Psoas muscle (tissue), 7 donors: ENCODE measurements at regions not wholly inside any gene's neighbourhood (a gene's known extent, or its start where the extent isn't known, plus 50 kb on each side); places are given as distances from the start of the nearest gene placed in this dataset.

Experiments used
- ATAC-seq, 4 donors: fragments of 200-7000 bp; cut with Tn5 transposase; one replicate each; pipeline ENCODE4 v1.9.1; 2020; ENCODE audit warnings: moderate library complexity in 3 of 4, mild to moderate bottlenecking in 2 of 4
- DNase-seq, 2 donors: peaks; one replicate each; pipeline ENCODE4 v3.0.0-alpha.2; 2020
- H3K27ac ChIP-seq: fragments of 200-600 bp; one replicate; pipeline ENCODE4 v1.8.0; 2022
- H3K27me3 ChIP-seq, 3 donors: fragments of 200-600 bp in 1 of 3; one replicate each; pipeline versions ENCODE4 v1.6.1 to v1.8.0; 2013 to 2022; ENCODE audit warnings: low read length in 2 of 3, mild to moderate bottlenecking in 2 of 3, moderate library complexity in 1 of 3; ENCODE audit not compliant: insufficient read depth in 3 of 3
- H3K36me3 ChIP-seq, 2 donors: fragments of 200-600 bp in 1 of 2; one replicate each; pipeline versions ENCODE4 v1.6.1 to v1.8.0; 2013 to 2022; ENCODE audit warnings: low read depth in 1 of 2, mild to moderate bottlenecking in 1 of 2, moderate library complexity in 1 of 2; ENCODE audit not compliant: insufficient read depth in 1 of 2
- H3K4me1 ChIP-seq: fragments of 200-600 bp; one replicate; pipeline ENCODE4 v1.8.0; 2022
- H3K4me3 ChIP-seq: fragments of 200-600 bp; one replicate; pipeline ENCODE4 v1.8.0; 2022; ENCODE audit warnings: mild to moderate bottlenecking
- H3K9me3 ChIP-seq: fragments of 200-600 bp; one replicate; pipeline ENCODE4 v1.8.0; 2022
- WGBS, 3 donors: extraction: QIAGEN DNeasy Blood & Tissue Kit; methylation state at CpG; one replicate each; pipeline versions ENCODE4 v1.1.6 to v1.1.7; 2013; 5-methylcytosine and 5-hydroxymethylcytosine counted together
- intact Hi-C, 2 donors: fragments of 100-400 bp; cut with DNase I; formaldehyde crosslinking; loops; one replicate each; pipeline versions ENCODE4 v1.11.0 to v1.14.2; 2022
- TF ChIP-seq, protein P1 (sequence below): fragments of 200-600 bp; IDR thresholded peaks from one replicate; pipeline ENCODE4 v1.8.0; 2022; ENCODE audit warnings: antibody characterized with exemption
- donor health status: healthy with polysubstance abuse.
- donor health status: DM: no; HTN: no; CAD: no; lungs with moderate emphysema.
- donor health status: Bipolar disorder and iron deficiency.
- donor health status: healthy.
- donor health status: DM: yes; HTN: yes; CAD: no.
- donor health status: DM: no; HTN: no; CAD: no.
- donor health status: DM: yes; HTN: yes; CAD: no.

DNA sequence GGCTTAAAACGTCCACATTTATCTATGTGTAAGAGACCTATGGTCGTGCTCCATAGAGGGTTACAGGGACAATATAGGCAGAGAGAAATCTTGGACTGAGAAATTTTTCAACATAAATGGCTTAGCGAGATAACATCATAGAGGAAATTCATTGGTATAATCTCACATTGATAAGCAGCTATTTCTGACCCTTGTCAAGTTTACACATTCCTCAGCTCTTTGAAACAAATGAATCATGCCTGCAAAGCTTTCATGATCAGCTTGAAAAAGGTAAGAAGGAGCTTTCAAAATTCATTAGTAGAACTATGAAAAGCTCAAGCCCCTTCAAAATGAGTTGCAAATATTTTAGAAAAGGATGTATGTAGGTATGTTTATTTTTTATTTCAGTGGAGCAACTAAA is 478.8 kb downstream of the NEBL start:
- no peaks in the 10 kb centered on the region for H3K27me3 ChIP-seq
- TF ChIP-seq, protein P1, sequence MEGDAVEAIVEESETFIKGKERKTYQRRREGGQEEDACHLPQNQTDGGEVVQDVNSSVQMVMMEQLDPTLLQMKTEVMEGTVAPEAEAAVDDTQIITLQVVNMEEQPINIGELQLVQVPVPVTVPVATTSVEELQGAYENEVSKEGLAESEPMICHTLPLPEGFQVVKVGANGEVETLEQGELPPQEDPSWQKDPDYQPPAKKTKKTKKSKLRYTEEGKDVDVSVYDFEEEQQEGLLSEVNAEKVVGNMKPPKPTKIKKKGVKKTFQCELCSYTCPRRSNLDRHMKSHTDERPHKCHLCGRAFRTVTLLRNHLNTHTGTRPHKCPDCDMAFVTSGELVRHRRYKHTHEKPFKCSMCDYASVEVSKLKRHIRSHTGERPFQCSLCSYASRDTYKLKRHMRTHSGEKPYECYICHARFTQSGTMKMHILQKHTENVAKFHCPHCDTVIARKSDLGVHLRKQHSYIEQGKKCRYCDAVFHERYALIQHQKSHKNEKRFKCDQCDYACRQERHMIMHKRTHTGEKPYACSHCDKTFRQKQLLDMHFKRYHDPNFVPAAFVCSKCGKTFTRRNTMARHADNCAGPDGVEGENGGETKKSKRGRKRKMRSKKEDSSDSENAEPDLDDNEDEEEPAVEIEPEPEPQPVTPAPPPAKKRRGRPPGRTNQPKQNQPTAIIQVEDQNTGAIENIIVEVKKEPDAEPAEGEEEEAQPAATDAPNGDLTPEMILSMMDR = no peak
- intact Hi-C loops = no loop called here
- WGBS, 3 donors = 58 to 66% (median 60%) methylated on average over 3 of the region's 3 CpGs
- no peak overlapping the region for H3K4me3 ChIP-seq
- H3K9me3 ChIP-seq = no peaks in the 10 kb centered on the region
- H3K36me3 ChIP-seq = no peaks in the 10 kb centered on the region
- no peak overlapping the region for H3K27ac ChIP-seq
- DNase-seq (no peak), ATAC-seq (no peak)
- no peaks in the 10 kb centered on the region for H3K4me1 ChIP-seq

DNA sequence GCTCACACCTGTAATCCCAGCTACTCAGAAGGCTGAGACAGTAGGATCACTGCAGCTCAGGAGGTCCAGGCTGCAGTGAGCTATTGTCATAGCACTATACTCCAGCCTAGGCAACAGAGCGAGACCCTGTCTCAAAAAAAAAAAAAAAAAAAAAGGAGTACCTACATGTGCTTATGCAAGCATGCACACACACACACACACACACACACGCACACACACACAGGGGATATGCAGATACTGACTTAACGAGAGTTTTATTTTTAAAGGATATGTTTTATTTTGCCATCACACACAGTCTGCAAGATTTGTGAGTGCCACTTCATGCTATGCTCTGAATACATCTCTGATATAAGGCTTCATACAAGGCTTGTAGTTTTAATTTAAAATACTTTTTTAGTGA is 479.3 kb downstream of the NEBL start:
- WGBS, 3 donors = 79 to 95% (median 95%) methylated on average over 3 of the region's 3 CpGs
- Histone ChIP-seq H3K27me3 (no peaks in the 10 kb centered on the region), H3K4me1 (no peaks in the 10 kb centered on the region), H3K4me3 (no peak overlapping the region), H3K9me3 (no peaks in the 10 kb centered on the region), H3K36me3 (no peaks in the 10 kb centered on the region), H3K27ac (no peak overlapping the region)
- intact Hi-C loops = no loop called here
- DNase-seq (no peak), ATAC-seq (no peak)
- TF ChIP-seq, protein P1 = no peak

DNA sequence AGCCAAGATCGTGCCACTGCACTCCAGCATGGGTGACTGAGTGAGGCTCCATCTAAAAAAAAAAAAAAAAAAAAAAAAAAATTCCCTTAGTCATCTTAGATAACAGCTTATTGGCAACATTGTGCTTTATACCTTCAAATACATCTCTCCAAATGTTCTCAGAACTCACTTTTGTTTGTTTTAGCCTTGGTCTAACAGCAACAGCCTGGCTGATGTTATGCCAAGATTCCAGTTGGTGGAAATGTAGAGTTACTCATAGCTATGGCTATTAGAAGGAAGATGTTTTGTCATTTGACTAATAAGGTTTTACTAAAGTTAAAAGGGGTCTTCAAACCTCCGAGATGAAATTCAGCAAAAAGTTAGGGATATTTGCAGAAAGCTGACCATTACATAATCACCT is 481.4 kb downstream of the NEBL start:
- no peaks in the 10 kb centered on the region for H3K4me1 ChIP-seq
- ATAC-seq = no peak
- H3K4me3 ChIP-seq = no peak overlapping the region
- no peak overlapping the region for H3K27ac ChIP-seq
- intact Hi-C loops = no loop called here
- no peaks in the 10 kb centered on the region for H3K27me3 ChIP-seq
- DNase-seq = no peak
- TF ChIP-seq, protein P1 = no peak
- no peaks in the 10 kb centered on the region for H3K36me3 ChIP-seq
- 56 to 75% (median 57%) methylated on average over 2 of the region's 2 CpGs for WGBS, 3 donors
- no peaks in the 10 kb centered on the region for H3K9me3 ChIP-seq

DNA sequence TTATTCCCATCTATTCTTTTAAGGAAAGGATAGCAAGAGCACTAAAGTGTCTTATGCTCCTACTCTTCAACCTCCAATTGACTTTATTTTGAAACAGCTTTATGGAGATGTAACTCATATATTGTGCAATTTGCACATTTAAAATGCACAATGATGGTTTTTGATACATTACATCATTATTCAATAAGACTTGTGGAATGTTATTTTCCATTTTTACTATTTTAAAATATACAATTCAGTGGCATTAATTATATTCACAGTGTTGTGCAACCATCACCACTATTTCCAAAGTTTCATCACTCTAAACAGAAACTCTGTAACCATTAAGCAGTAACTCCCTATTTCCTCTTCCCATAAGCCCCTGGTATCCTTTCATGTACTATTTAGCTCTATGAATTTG is 489.8 kb downstream of the NEBL start:
- DNase-seq (no peak), ATAC-seq (no peak)
- H3K4me3 ChIP-seq = no peak overlapping the region
- H3K36me3 ChIP-seq = no peaks in the 10 kb centered on the region
- H3K27me3 ChIP-seq = no peaks in the 10 kb centered on the region
- no peaks in the 10 kb centered on the region for H3K9me3 ChIP-seq
- H3K4me1 ChIP-seq = no peaks in the 10 kb centered on the region
- intact Hi-C loops = no loop called here
- TF ChIP-seq, protein P1 = no peak
- H3K27ac ChIP-seq = no peak overlapping the region

DNA sequence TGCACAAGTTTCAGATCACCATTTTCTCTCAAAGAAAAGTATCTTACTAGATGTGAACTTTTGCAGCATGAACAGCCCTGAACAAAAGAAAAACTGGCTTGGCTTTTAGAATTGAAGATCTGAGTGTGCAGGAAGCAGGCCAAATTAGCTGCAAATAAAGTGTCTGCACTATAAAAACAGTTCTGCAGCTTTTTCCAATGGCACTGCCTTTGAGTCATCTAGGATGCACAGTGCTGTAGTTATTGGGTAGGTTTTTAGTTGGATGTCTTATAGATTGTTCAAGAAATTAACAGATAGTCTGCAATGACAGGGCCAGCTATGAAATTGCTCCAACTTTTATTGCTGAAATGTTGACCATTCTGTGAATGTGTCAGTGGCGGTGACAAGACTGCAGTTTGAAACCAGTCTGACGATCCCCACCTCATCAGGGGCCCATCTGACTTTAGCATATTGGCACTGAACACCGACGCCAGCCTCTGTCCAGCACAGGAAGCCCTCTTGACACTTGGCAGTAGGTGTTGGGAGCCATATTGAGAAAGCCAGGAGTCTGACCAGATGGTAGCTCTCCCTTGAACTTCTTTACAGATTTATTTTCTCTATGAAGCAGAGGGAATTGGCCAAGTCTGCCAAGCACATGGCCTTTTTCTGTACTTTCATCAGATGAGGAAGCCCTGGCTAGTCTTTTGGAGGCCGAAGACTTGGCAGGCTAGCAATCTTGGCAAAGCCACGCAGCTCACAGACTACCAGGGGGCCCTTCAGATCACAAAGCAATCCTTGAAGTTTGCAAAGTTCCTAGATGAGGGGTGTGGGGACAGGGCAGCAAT is 490.6 kb downstream of the NEBL start:
- no peak overlapping the region for H3K4me3 ChIP-seq
- H3K9me3 ChIP-seq = no peaks in the 10 kb centered on the region
- intact Hi-C loops = no loop called here
- no peaks in the 10 kb centered on the region for H3K4me1 ChIP-seq
- no peaks in the 10 kb centered on the region for H3K36me3 ChIP-seq
- no peaks in the 10 kb centered on the region for H3K27me3 ChIP-seq
- DNase-seq = no peak
- TF ChIP-seq, protein P1 = no peak
- WGBS, 3 donors = 34 to 49% (median 34%) methylated on average over 6 of the region's 6 CpGs
- no peak overlapping the region for H3K27ac ChIP-seq
- ATAC-seq = no peak
